GM12873 (cell line): ENCODE measurements at regions not wholly inside any gene's neighbourhood (a gene's known extent, or its start where the extent isn't known, plus 50 kb on each side); places are given as distances from the start of the nearest gene placed in this dataset.

ENCODE experiments used
- TF ChIP-seq, protein P1 (sequence below): IDR thresholded peaks from 2 replicates; pipeline ENCODE4 v1.5.1; 2012; ENCODE audit warnings: low read depth, mild to moderate bottlenecking, moderate library complexity, low read length, control low read depth; ENCODE audit not compliant: insufficient read depth; ENCODE audit errors: missing control alignments

DNA sequence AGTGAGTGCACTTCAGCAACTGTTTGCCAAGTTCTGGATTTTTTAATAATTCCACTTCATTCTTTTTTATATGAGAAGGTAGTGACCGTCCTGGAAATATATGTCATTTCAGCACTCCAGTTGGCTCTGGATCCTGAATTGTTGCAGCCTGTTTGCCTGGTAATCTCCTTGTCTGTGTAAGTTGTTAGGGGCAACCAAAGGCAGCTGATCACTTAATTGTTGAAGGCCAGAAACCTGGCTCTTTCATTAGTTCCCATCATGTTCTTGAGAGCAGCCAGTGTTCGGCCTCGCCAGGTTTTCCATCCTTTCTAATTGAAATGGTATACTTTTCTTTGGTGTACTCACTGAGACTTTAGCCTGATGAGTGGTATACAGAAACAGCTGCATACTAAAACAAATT, 168.6 kb downstream of the SOX2 start:
- TF ChIP-seq, protein P1, sequence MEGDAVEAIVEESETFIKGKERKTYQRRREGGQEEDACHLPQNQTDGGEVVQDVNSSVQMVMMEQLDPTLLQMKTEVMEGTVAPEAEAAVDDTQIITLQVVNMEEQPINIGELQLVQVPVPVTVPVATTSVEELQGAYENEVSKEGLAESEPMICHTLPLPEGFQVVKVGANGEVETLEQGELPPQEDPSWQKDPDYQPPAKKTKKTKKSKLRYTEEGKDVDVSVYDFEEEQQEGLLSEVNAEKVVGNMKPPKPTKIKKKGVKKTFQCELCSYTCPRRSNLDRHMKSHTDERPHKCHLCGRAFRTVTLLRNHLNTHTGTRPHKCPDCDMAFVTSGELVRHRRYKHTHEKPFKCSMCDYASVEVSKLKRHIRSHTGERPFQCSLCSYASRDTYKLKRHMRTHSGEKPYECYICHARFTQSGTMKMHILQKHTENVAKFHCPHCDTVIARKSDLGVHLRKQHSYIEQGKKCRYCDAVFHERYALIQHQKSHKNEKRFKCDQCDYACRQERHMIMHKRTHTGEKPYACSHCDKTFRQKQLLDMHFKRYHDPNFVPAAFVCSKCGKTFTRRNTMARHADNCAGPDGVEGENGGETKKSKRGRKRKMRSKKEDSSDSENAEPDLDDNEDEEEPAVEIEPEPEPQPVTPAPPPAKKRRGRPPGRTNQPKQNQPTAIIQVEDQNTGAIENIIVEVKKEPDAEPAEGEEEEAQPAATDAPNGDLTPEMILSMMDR = no peak

DNA sequence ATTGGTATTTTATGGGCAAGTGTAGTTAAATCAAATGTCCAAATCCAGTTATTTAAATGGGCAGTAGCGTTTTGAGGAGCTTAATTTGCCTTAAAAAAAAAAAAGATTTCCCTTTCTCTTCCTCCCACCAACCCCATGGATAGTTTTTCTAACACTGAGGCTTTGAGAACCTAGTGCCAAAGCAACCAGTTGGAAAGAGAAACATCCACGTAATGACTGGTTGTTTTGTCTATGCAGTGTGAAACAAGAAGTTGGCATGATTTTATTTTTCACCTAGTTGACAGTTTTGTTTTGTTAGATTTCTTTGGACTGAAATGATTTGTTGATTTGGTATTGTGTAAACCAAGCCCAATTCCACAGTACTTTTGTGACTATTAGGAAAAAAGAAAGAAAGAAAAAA, 170.0 kb downstream of the SOX2 start:
- TF ChIP-seq, protein P1 = no peak

DNA sequence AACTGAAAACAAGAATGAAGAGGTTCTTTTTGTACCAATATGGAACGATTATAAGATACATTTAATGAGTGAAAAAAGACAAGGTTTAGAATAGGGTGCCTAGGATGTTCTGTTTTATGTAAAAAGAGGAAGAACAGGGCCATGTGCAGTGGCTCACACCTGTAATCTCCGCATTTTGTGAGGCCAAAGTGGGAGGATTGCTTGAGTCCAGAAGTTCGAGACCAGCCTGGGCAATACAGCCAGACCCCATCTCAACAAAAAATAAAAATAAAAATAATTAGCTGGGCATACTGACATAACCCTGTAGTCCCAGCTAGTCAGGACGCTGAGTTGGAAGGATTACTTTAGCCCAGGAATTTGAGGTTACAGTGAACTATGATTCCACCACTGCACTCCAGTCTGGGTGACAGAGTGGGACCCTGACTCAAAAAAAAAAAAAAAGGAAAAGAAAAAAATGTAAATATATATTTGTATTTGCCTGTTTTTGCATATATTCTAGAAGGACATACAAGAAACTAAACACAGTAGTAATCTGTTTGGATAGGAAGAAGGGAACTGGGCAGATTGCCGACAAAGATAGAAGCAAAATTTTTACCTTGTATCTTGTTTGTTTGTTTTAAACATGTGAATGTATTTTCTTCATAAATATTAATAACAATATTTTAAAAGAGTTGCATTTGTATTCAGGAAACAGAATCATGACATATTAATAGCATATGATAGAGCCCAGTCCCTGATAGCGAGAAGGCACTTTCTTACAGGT, 174.3 kb downstream of the SOX2 start:
- TF ChIP-seq, protein P1 = no peak

DNA sequence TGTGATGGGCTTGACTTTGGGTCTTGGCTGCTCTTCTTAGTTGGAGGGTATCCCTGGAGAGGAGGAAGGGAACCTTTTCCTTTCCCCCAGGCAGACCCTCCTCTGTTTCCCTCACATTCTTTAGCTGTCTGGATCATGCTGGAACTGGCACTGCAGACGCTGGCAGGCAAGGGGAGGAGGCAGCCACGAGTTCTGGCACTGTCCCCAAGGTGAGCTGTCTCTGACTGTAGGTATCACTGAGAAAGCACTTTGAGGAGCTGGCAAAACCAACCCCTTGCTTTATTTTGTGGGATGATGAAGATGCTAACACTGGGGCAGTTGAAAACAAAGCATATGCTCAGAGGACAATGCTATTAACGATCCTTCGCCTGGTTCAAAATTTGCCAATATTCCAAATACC, 175.0 kb downstream of the SOX2 start:
- TF ChIP-seq, protein P1 = no peak

DNA sequence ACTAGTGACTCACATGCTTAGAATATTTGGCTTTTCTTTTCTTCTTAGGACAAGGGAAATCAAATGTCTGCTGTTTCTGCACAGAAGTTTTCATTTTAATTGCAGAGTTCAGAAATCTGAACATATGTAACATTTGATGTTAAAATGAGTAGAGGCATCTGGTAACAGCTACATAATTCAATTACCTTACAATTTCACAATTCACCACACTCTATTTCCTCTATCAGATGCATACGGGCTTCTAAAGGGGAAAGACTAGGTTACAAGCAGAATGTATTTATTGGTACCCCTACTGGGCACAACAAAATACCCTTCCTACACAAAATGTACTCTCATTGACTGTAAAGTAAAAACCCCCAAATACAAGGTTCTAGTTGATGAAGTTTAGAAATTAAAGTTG, 176.0 kb downstream of the SOX2 start:
- TF ChIP-seq, protein P1 = no peak

DNA sequence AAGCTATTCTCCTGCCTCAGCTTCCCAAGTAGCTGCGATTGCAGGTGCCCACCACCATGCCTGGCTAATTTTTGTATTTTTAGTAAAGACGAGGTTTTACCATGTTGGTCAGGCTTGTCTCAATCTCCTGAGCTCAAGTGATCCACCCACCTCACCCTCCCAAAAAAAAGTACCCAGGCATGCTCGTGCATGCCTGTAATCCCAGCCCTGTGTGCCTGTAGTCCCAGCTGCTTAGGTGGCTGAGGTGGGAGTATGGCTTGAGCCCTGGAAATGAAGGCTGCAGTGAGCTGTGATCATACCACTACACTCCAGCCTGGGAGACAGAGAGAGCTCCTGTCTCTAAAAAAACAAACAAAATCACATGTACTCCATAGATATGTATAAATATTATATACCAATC, 176.5 kb downstream of the SOX2 start:
- TF ChIP-seq, protein P1 = no peak

DNA sequence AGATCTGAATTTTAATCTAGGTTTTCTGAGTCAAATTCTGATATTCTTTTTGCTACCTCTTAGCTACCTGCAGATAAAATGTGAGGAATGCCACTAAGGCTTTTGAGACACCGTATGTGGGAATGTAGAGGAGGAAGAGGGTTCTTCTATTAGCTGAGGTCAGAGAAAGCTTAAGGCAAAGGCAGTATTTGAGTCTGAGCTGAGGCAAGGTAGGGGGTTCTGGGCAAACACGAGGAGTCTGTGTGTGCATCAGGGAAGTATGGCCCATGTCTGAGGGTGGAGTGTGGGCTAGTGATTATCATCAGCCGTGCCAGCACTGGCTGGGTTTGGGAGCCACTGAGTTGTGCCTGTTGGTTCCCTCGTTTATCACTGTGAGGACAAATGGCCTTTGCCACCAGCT, 181.1 kb downstream of the SOX2 start:
- TF ChIP-seq, protein P1 = no peak

DNA sequence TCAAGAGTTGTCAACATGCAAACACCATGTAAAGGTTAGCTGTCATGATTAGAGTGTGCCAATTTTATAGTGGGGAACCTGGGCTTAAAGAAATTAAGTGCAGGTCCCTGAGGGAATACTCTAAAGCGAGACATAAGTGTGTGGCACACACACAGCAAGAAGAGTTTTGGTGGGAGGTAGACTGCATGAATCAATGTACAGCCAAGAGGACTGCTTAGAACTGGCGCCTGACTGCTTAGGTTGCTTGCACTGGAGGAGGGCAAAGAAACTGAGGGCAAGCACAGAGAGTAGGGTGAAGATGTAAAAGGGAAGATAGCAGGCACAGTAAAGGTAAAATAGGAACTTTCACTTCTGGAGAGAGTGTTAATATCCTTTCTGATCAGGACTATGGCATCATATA, 184.9 kb downstream of the SOX2 start:
- TF ChIP-seq, protein P1 = no peak
